ENCODE measurements at regions not wholly inside any gene's neighbourhood (a gene's known extent, or its start where the extent isn't known, plus 50 kb on each side); places are given as distances from the start of the nearest gene placed in this dataset.

DNA sequence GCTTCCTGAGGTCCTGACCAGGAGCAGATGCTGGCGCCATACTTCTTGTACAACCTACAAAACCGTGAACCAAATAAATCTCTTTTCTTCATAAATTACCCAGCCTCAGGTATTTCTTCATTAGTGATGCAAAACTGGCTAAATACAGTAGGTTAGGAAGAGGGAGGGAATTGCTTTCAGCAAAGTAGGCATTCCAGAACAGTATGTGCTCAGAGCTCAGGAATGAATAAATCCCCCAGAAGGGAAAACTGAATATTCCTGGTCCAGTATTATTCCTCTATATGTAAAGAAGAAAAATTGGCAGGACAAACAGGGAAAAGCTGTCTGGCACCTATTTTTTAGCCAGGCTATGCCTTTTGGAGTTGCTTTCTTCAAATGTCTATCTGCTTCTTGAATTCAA lies 577.1 kb downstream of the PSAT1 start:
- ChIA-PET POLR2A (ENCODE audit: low non-redundant PET) (no interaction called here), CTCF (no interaction called here)

DNA sequence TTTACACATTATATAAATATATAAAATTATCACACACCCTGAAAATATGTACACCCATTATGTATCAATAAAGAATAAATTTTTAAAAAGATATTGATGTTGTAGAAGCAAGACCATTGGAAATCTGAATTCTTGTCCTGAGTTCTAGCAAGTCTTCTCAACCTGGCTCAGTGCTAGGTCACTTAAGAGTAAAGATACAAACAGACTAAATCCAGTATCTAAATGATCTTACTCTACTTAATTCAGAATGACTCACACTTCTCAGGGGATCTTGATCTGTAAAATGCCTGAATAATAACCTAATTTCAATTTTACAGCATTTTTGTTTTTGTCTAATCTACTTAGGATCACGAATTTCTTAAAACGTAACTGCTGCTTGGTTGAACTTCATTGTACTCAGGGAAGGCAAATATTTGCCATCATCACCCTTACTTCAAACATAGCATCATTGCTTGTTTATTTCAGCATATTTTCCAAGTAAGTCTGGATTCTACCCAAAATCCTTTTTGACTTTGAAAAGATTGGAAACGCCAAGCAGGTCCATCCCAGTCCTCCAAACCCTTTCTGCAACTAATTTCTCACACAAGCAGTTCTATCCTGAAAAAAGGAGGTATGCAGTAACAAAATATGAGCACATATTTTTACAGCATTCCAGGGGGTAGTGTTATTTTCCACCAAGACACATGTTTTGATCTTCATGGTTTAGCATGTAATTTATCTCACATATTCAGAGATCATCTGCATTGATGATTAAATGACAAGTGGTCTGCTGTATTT lies 582.6 kb downstream of the PSAT1 start:
- H3K36me3 ChIP-seq (ENCODE audit: insufficient read depth, low read length, poor library complexity, severe bottlenecking): no peaks in the 10 kb centered on the region
- no peak overlapping the region for H3K27ac ChIP-seq (ENCODE audit: low read depth, low read length, poor library complexity, severe bottlenecking)
- no peaks in the 10 kb centered on the region for H3K27me3 ChIP-seq (replicated peaks; ENCODE audit: insufficient read depth, low read depth, low read length, poor library complexity)
- H3K9me3 ChIP-seq (ENCODE audit: low read depth, low read length, poor library complexity, severe bottlenecking): no peaks in the 10 kb centered on the region
- no TSS peak for BruUV-seq (replicated peaks)
- peak; percentile 18 for DNase-seq (ENCODE audit: low spot score)
- ChIA-PET CTCF (no interaction called here), POLR2A (ENCODE audit: low non-redundant PET) (no interaction called here)
- intact Hi-C loops (cut with micrococcal nuclease; ENCODE audit: unreplicated experiment): no loop called here
- no peak overlapping the region for H3K4me3 ChIP-seq (ENCODE audit: low read depth, low read length, poor library complexity, severe bottlenecking)
- TF ChIP-seq CTCF (conservative IDR thresholded peaks at IDR 0.05; ENCODE audit: low read depth, low read length): no peak
- TF ChIP-seq EZH2 (IDR thresholded peaks at IDR 0.05; ENCODE audit: borderline replicate concordance, low read depth, low read length, poor library complexity, severe bottlenecking): no peak
- no peaks in the 10 kb centered on the region for H3K4me1 ChIP-seq (ENCODE audit: insufficient read depth, low read length, poor library complexity, severe bottlenecking)

More for the DNA sequence above, 577.1 kb downstream of the PSAT1 start:
- Histone ChIP-seq H3K9me3 (ENCODE audit: low read depth, low read length, poor library complexity, severe bottlenecking) (no peaks in the 10 kb centered on the region), H3K4me1 (ENCODE audit: insufficient read depth, low read length, poor library complexity, severe bottlenecking) (peaks cover 8% of the 10 kb centered on the region), H3K4me3 (ENCODE audit: low read depth, low read length, poor library complexity, severe bottlenecking) (no peak overlapping the region), H3K36me3 (ENCODE audit: insufficient read depth, low read length, poor library complexity, severe bottlenecking) (no peaks in the 10 kb centered on the region), H3K27ac (ENCODE audit: low read depth, low read length, poor library complexity, severe bottlenecking) (no peak overlapping the region), H3K27me3 (replicated peaks; ENCODE audit: insufficient read depth, low read depth, low read length, poor library complexity) (no peaks in the 10 kb centered on the region)
- no peak for DNase-seq (ENCODE audit: low spot score)
- intact Hi-C loops (cut with micrococcal nuclease; ENCODE audit: unreplicated experiment): no loop called here
- BruUV-seq (replicated peaks): no TSS peak
- TF ChIP-seq CTCF (conservative IDR thresholded peaks at IDR 0.05; ENCODE audit: low read depth, low read length): no peak
- TF ChIP-seq EZH2 (IDR thresholded peaks at IDR 0.05; ENCODE audit: borderline replicate concordance, low read depth, low read length, poor library complexity, severe bottlenecking): no peak

DNA sequence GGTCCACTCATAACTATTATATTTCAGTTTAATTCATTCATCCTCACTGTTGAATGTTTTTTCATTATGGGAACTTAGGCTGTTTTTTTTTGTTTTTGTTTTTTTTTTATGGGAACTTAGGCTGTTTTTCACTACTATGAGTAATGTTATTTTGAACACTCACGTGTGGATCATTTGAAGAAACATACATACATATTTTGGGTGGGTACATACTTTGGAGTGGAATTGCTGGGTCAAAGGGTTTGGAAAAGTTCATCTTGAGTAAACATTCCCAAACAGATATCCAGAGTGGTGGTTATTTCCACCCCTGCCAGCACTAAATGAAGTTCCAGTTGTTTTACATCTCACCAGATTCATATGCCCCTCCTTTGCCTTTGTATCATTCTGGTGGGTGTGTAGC lies 584.4 kb downstream of the PSAT1 start:
- Histone ChIP-seq H3K27me3 (replicated peaks; ENCODE audit: insufficient read depth, low read depth, low read length, poor library complexity) (no peaks in the 10 kb centered on the region), H3K9me3 (ENCODE audit: low read depth, low read length, poor library complexity, severe bottlenecking) (no peaks in the 10 kb centered on the region), H3K36me3 (ENCODE audit: insufficient read depth, low read length, poor library complexity, severe bottlenecking) (no peaks in the 10 kb centered on the region), H3K27ac (ENCODE audit: low read depth, low read length, poor library complexity, severe bottlenecking) (no peak overlapping the region), H3K4me1 (ENCODE audit: insufficient read depth, low read length, poor library complexity, severe bottlenecking) (no peaks in the 10 kb centered on the region), H3K4me3 (ENCODE audit: low read depth, low read length, poor library complexity, severe bottlenecking) (no peak overlapping the region)
- intact Hi-C loops (cut with micrococcal nuclease; ENCODE audit: unreplicated experiment): no loop called here
- ChIA-PET CTCF (no interaction called here), POLR2A (ENCODE audit: low non-redundant PET) (no interaction called here)
- no TSS peak for BruUV-seq (replicated peaks)
- no peak for TF ChIP-seq CTCF (conservative IDR thresholded peaks at IDR 0.05; ENCODE audit: low read depth, low read length)
- no peak for TF ChIP-seq EZH2 (IDR thresholded peaks at IDR 0.05; ENCODE audit: borderline replicate concordance, low read depth, low read length, poor library complexity, severe bottlenecking)
- DNase-seq (ENCODE audit: low spot score): no peak

All from A673 (cell line).